ENCODE measurements at regions not wholly inside any gene's neighbourhood (a gene's known extent, or its start where the extent isn't known, plus 50 kb on each side); places are given as distances from the start of the nearest gene placed in this dataset.
"Not testable (repeated sequence)": the region's sequence is repeated elsewhere in the genome, so short reads cannot be mapped to it uniquely, and the experiment has no call there.

GRCh38 chr1:41308520-41308919 lies 52.7 kb upstream of the FOXO6 start:
- DNase-seq = not testable (repeated sequence)

DNA sequence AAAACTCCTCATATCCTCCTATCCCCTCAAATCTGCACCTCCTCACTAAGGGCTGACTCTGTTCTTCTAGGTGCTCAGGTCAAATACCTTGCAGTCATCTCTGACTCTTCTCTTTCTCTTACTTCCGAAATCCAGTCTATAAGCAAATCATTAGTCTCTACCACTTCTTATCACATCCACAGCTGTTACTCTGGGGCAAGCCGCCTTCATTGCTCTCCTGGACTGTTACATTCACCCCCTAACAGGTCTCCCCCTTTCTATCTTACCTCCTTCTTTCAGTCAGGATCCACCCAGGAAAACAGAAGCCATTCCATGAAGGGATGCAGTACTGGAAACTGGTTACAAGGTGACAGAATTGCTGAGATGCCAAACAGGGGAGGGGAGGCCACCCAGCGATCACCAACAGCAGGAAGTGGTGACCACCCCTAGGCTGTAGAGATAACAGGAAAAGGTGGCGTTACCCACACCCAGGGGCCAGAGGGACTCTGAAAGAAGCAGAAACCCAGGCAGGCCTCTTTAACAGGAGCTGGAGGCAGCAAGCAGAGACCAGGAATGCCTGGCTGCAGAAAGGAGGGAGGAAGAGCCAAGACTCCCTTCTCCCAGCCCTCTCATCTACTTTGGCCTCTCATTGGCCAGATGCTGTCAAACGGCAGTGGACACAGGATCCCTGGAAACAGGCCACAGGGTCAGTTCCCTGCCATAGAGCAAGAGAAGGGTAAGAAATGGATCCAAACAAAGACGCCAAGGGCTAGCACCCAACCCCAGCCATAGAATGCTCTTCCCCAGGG lies 55.5 kb upstream of the FOXO6 start:
- peak; percentile 21 for DNase-seq

DNA sequence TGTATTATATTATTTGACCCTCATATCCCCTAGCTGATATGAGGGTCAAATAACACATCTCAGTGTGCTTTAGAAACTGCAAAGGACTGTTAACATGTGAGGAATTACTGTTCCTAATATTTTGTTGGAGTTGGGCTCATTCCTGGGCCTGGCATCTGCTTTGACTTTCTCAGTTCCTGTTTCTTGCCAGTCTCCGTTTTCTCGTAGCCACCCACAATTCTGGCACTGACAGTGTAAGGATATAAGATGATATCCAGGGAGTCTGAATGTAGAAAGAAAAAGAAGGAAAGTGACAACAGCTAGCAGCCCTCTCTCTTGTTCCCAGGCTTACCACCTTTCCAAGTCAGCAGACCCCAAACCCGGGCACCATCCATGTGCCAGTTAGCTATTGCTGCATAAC lies 54.4 kb upstream of the SCMH1 start:
- DNase-seq = no peak

GRCh38 chr1:41294216-41294615 lies 52.1 kb upstream of the SCMH1 start:
- DNase-seq = peak; percentile 47

DNA sequence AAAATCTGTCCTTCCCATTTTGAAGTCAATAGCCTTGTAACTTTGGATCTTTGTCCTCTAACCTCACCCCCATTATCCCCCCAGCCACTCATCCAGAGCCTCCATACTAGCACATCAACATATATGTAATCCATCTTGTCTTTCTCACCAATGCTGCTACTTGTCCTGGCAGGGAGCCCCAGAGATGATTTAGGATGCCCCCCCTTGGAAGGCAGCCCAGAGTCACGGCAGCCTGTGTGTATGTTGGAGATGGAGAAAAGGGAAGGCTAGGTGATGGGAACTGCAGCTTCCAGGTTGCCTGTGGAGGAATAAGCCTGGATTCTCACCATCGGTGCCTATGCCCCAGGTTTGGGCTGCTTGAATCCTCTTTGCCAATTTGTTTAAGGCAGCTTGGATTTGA lies 51.7 kb upstream of the SCMH1 start:
- peak; percentile 47 for DNase-seq

Data from activated CD8-positive, alpha-beta memory T cell treated with anti-CD3 and anti-CD28 coated beads for 24 hours (primary cell).